ENCODE measurements at regions not wholly inside any gene's neighbourhood (a gene's known extent, or its start where the extent isn't known, plus 50 kb on each side); places are given as distances from the start of the nearest gene placed in this dataset.

DNA sequence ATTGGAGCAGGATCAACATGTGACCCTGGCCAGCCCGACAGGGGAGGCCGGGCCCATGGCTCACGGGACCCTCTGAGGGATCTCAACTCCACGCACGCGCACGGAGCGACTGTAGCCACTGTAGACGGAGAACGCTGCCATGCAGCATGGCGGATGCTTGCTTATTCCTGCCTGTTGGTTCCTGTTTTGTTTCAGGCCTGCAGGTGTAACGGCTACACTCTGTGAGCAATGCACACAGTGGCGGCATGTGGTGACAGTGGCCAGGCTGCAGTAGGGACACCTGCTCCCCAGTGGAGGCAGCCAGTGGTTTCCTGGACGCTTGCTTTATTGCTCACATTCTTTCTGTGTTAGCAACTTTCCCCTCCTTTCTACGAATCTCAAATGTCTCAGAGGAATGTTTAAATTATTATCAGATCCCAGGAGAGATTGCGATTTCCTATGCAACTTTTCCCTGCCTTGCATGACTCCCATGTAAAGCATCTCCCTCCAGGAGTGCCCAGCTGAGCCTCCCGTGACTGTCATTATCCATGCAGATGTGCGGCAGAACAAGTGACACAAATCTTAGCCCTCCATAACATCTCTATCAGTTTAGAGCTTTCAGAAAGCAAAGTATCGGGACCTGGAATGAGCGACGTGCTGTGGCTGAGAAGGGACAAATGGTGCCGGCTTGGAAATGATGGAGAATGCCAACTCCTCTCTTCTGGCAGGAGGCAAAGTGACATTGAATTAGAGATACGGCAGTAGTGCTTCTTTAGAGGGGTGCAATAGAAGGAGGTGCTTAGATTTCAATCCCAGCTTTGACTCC lies 209.7 kb downstream of the ASB1 start (continued):
- peak; percentile 24; the same call in 1 of the 2 replicates for TF ChIP-seq POLR2AphosphoS5 (IDR thresholded peaks at IDR 0.05; ENCODE audit: low read depth, low read length)
- TF ChIP-seq SIN3A (IDR thresholded peaks at IDR 0.05; ENCODE audit: borderline replicate concordance, low read depth, low read length) = 0 out of 2 replicates have a peak, but pooled peaks have one; percentile 10
- peak; percentile 54 for TF ChIP-seq NFIC (IDR thresholded peaks at IDR 0.05; ENCODE audit: borderline replicate concordance)
- TF ChIP-seq, protein P1, sequence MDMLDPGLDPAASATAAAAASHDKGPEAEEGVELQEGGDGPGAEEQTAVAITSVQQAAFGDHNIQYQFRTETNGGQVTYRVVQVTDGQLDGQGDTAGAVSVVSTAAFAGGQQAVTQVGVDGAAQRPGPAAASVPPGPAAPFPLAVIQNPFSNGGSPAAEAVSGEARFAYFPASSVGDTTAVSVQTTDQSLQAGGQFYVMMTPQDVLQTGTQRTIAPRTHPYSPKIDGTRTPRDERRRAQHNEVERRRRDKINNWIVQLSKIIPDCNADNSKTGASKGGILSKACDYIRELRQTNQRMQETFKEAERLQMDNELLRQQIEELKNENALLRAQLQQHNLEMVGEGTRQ (IDR thresholded peaks at IDR 0.05; ENCODE audit: borderline replicate concordance, low read depth, low read length) = no peak
- no peak for TF ChIP-seq TAF1 (IDR thresholded peaks at IDR 0.05; ENCODE audit: borderline replicate concordance, low read depth, low read length)
- peak; percentile 95 for TF ChIP-seq TCF12 (IDR thresholded peaks at IDR 0.05)
- TF ChIP-seq ELF1 (IDR thresholded peaks at IDR 0.05) = peak; percentile 35; the same call in 1 of the 2 replicates
- TF ChIP-seq FOXM1 (IDR thresholded peaks at IDR 0.05; ENCODE audit: low read depth) = peak; percentile 56; the same call in 1 of the 2 replicates
- no peak for TF ChIP-seq NRF1 (IDR thresholded peaks at IDR 0.05; ENCODE audit: low read depth, low read length)
- TF ChIP-seq, protein P2, sequence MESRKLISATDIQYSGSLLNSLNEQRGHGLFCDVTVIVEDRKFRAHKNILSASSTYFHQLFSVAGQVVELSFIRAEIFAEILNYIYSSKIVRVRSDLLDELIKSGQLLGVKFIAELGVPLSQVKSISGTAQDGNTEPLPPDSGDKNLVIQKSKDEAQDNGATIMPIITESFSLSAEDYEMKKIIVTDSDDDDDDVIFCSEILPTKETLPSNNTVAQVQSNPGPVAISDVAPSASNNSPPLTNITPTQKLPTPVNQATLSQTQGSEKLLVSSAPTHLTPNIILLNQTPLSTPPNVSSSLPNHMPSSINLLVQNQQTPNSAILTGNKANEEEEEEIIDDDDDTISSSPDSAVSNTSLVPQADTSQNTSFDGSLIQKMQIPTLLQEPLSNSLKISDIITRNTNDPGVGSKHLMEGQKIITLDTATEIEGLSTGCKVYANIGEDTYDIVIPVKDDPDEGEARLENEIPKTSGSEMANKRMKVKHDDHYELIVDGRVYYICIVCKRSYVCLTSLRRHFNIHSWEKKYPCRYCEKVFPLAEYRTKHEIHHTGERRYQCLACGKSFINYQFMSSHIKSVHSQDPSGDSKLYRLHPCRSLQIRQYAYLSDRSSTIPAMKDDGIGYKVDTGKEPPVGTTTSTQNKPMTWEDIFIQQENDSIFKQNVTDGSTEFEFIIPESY (IDR thresholded peaks at IDR 0.05; ENCODE audit: borderline replicate concordance, low read depth) = peak; percentile 62; the same call in 1 of the 2 replicates
- no peak for TF ChIP-seq SMC3 (IDR thresholded peaks at IDR 0.05; ENCODE audit: low read depth, low read length)
- TF ChIP-seq, protein P3, sequence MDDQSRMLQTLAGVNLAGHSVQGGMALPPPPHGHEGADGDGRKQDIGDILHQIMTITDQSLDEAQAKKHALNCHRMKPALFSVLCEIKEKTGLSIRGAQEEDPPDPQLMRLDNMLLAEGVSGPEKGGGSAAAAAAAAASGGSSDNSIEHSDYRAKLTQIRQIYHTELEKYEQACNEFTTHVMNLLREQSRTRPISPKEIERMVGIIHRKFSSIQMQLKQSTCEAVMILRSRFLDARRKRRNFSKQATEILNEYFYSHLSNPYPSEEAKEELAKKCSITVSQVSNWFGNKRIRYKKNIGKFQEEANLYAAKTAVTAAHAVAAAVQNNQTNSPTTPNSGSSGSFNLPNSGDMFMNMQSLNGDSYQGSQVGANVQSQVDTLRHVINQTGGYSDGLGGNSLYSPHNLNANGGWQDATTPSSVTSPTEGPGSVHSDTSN (IDR thresholded peaks at IDR 0.05) = peak; percentile 87
- TF ChIP-seq, protein P4, sequence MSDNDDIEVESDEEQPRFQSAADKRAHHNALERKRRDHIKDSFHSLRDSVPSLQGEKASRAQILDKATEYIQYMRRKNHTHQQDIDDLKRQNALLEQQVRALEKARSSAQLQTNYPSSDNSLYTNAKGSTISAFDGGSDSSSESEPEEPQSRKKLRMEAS (IDR thresholded peaks at IDR 0.05; ENCODE audit: low read depth) = 0 out of 2 replicates have a peak, but pooled peaks have one; percentile 47
- peak in 1 of 2 experiments; percentile 91; a peak in 2 of 4 replicates for TF ChIP-seq EP300 (IDR thresholded peaks at IDR 0.05; ENCODE audit: borderline replicate concordance in 1 of 2, low read depth in 1 of 2, low read length in 1 of 2)

Measured in SK-N-SH (cell line).